NCI-H146 treated with DMSO at 0.1 percent for 48 hours (cell line): ENCODE measurements at regions not wholly inside any gene's neighbourhood (a gene's known extent, or its start where the extent isn't known, plus 50 kb on each side); places are given as distances from the start of the nearest gene placed in this dataset.
"Not testable (repeated sequence)": the region's sequence is repeated elsewhere in the genome, so short reads cannot be mapped to it uniquely, and the experiment has no call there.

Experiments used
- DNase-seq: peaks from one replicate; lab custom pipeline; 2025; ENCODE audit not compliant: unreplicated experiment; lab: John Stamatoyannopoulos, UW

GRCh38 chr3:75388486-75389124 lies 275.5 kb upstream of the FRG2C start:
- not testable (repeated sequence) for DNase-seq

- DNase-seq, result not testable (repeated sequence)
Measured at GRCh38 chr3:75393288-75393694, 270.8 kb upstream of the FRG2C start.

- DNase-seq, result not testable (repeated sequence)
Measured at GRCh38 chr3:75394102-75394501, 270.0 kb upstream of the FRG2C start.

- DNase-seq, result not testable (repeated sequence)
Measured at GRCh38 chr3:75394562-75395360, 269.4 kb upstream of the FRG2C start.

- DNase-seq, result no peak
Measured at GRCh38 chr3:75395580-75396315, 268.4 kb upstream of the FRG2C start.

- DNase-seq, result no peak
Measured at GRCh38 chr3:75396316-75396802, 267.8 kb upstream of the FRG2C start.

GRCh38 chr3:75397486-75397885 lies 266.6 kb upstream of the FRG2C start:
- not testable (repeated sequence) for DNase-seq

GRCh38 chr3:75422101-75422945 lies 241.8 kb upstream of the FRG2C start:
- not testable (repeated sequence) for DNase-seq

GRCh38 chr3:75425379-75425778 lies 238.7 kb upstream of the FRG2C start:
- DNase-seq, result not testable (repeated sequence)

GRCh38 chr3:75427486-75427885 lies 236.6 kb upstream of the FRG2C start:
- DNase-seq, result not testable (repeated sequence)

GRCh38 chr3:75427906-75428305 lies 236.2 kb upstream of the FRG2C start:
- not testable (repeated sequence) for DNase-seq

- DNase-seq, result not testable (repeated sequence)
Measured at GRCh38 chr3:75429561-75430220, 234.4 kb upstream of the FRG2C start.

GRCh38 chr3:75430406-75430805 lies 233.7 kb upstream of the FRG2C start:
- DNase-seq, result not testable (repeated sequence)

- not testable (repeated sequence) for DNase-seq
Measured at GRCh38 chr3:75431120-75431519, 233.0 kb upstream of the FRG2C start.

GRCh38 chr3:75432466-75432865 lies 231.7 kb upstream of the FRG2C start:
- not testable (repeated sequence) for DNase-seq

GRCh38 chr3:75432885-75433284 lies 231.2 kb upstream of the FRG2C start:
- not testable (repeated sequence) for DNase-seq

- DNase-seq, result not testable (repeated sequence)
Measured at GRCh38 chr3:75433295-75433694, 230.8 kb upstream of the FRG2C start.

GRCh38 chr3:75434276-75434912 lies 229.7 kb upstream of the FRG2C start:
- DNase-seq, result not testable (repeated sequence)
